HEK293T (cell line): ENCODE measurements at regions not wholly inside any gene's neighbourhood (a gene's known extent, or its start where the extent isn't known, plus 50 kb on each side); places are given as distances from the start of the nearest gene placed in this dataset.
A peak's percentile ranks its signal among the peaks of the same experiment; 100 is the strongest.

Experiments
- CTCF ChIA-PET: fragments of 350-600 bp; formaldehyde crosslinking; extraction: SDS; loops from one replicate; lab custom pipeline; 2021; ENCODE audit warnings: antibody characterized with exemption, inconsistent platforms; lab: Yijun Ruan, JAX
- POLR2A ChIA-PET: fragments of 350-600 bp; formaldehyde crosslinking; extraction: SDS; loops from one replicate; lab custom pipeline; 2020; ENCODE audit warnings: antibody characterized with exemption, inconsistent platforms; lab: Yijun Ruan, JAX
- DNase-seq: peaks from one replicate; pipeline ENCODE4 v3.0.0; 2012; ENCODE audit warnings: mixed read lengths; ENCODE audit errors: extremely low spot score
- ARNT ChIP-seq: fragments of 450-650 bp; IDR thresholded peaks from 2 replicates; pipeline ENCODE4 v1.6.1; 2017; ENCODE audit warnings: mild to moderate bottlenecking
- BHLHE40 ChIP-seq: fragments of 450-650 bp; IDR thresholded peaks from 2 replicates; pipeline ENCODE4 v1.6.1; 2016; ENCODE audit warnings: mild to moderate bottlenecking, moderate library complexity, borderline replicate concordance
- CTBP1 ChIP-seq: fragments of 450-650 bp; IDR thresholded peaks from 2 replicates; pipeline ENCODE4 v1.6.1; 2016; ENCODE audit warnings: borderline replicate concordance
- ELF4 ChIP-seq: fragments of 450-650 bp; IDR thresholded peaks from 2 replicates; pipeline ENCODE4 v1.6.1; 2017; ENCODE audit warnings: antibody characterized with exemption
- FOXA1 ChIP-seq: fragments of 450-650 bp; IDR thresholded peaks from 2 replicates; pipeline ENCODE4 v1.6.1; 2016; ENCODE audit warnings: mild to moderate bottlenecking
- FOXK2 ChIP-seq: fragments of 450-650 bp; IDR thresholded peaks from 2 replicates; pipeline ENCODE4 v1.6.1; 2016; ENCODE audit warnings: mild to moderate bottlenecking
- FOXM1 ChIP-seq: fragments of 450-650 bp; IDR thresholded peaks from 2 replicates; pipeline ENCODE4 v1.6.1; 2017; ENCODE audit warnings: mild to moderate bottlenecking, borderline replicate concordance
- HDGF ChIP-seq: fragments of 450-650 bp; IDR thresholded peaks from 2 replicates; pipeline ENCODE4 v1.6.1; 2017; ENCODE audit warnings: antibody characterized with exemption, borderline replicate concordance
- L3MBTL2 ChIP-seq: fragments of 450-650 bp; conservative IDR thresholded peaks from 2 replicates; pipeline ENCODE4 v1.6.1; 2016; ENCODE audit warnings: mild to moderate bottlenecking
- LEF1 ChIP-seq: fragments of 450-650 bp; IDR thresholded peaks from 2 replicates; pipeline ENCODE4 v1.6.1; 2017; ENCODE audit warnings: mild to moderate bottlenecking, borderline replicate concordance
- NFRKB ChIP-seq: fragments of 450-650 bp; IDR thresholded peaks from 2 replicates; pipeline ENCODE4 v1.6.1; 2016; ENCODE audit warnings: mild to moderate bottlenecking, moderate library complexity
- PKNOX1 ChIP-seq: fragments of 450-650 bp; IDR thresholded peaks from 2 replicates; pipeline ENCODE4 v1.6.1; 2016
- SP1 ChIP-seq: fragments of 450-650 bp; IDR thresholded peaks from 2 replicates; pipeline ENCODE4 v1.6.1; 2017
- SUZ12 ChIP-seq: fragments of 450-650 bp; IDR thresholded peaks from 2 replicates; pipeline ENCODE4 v1.6.1; 2016; ENCODE audit warnings: mild to moderate bottlenecking
- TARDBP ChIP-seq: fragments of 450-650 bp; IDR thresholded peaks from 2 replicates; pipeline ENCODE4 v1.6.1; 2016
- ZNF384 ChIP-seq: fragments of 450-650 bp; IDR thresholded peaks from 2 replicates; pipeline ENCODE4 v1.6.1; 2016

GRCh38 chr7:115707258-115708012 lies 323.1 kb downstream of the TFEC start:
- TF ChIP-seq SP1 (no peak), NFRKB (no peak), ELF4 (no peak), ARNT (no peak), FOXM1 (no peak), FOXA1 (no peak), HDGF (no peak)
- ChIA-PET POLR2A (interaction anchor here (0.5 kb wide), 1 partner anchor 147 kb away, joined by 3 read pairs; no protein-coding TSS in a partner anchor), CTCF (interaction anchor here (0.5 to 1.1 kb wide), 5 partner anchors 27 to 416 kb away, joined by 3 to 5 read pairs (median 4); no protein-coding TSS in a partner anchor)
- peak; percentile 25 for DNase-seq

- CTCF ChIA-PET = no interaction called here
- TF ChIP-seq FOXM1 = no peak
- no peak for TF ChIP-seq ZNF384
- no peak for TF ChIP-seq BHLHE40
- TF ChIP-seq CTBP1 = no peak
- TF ChIP-seq FOXA1 = no peak
- no peak for TF ChIP-seq ARNT
- TF ChIP-seq ELF4 = no peak
- TF ChIP-seq NFRKB = no peak
- no peak for TF ChIP-seq LEF1
- TF ChIP-seq PKNOX1 = no peak
- no peak for TF ChIP-seq L3MBTL2
- TF ChIP-seq FOXK2 = no peak
- no peak for TF ChIP-seq HDGF
- TF ChIP-seq SUZ12 = no peak
- no peak for TF ChIP-seq SP1
- TF ChIP-seq TARDBP = no peak
- POLR2A ChIA-PET = no interaction called here
- no peak for DNase-seq
Observed at GRCh38 chr7:115704884-115705283, 325.7 kb downstream of the TFEC start.

- DNase-seq = no peak
- TF ChIP-seq HDGF (no peak), L3MBTL2 (no peak), FOXA1 (no peak), FOXK2 (no peak), SUZ12 (no peak), LEF1 (no peak), PKNOX1 (no peak), FOXM1 (no peak), TARDBP (no peak), NFRKB (no peak)
- ChIA-PET POLR2A (no interaction called here), CTCF (no interaction called here)
Observed at GRCh38 chr7:115701141-115701540, 329.4 kb downstream of the TFEC start.

- CTCF ChIA-PET = no interaction called here
- POLR2A ChIA-PET = no interaction called here
Observed at GRCh38 chr7:115694424-115694823, 336.1 kb downstream of the TFEC start.

GRCh38 chr7:115693779-115694178 lies 336.8 kb downstream of the TFEC start:
- POLR2A ChIA-PET = no interaction called here
- CTCF ChIA-PET = no interaction called here
- no peak for TF ChIP-seq FOXK2
- no peak for TF ChIP-seq LEF1
- no peak for TF ChIP-seq FOXA1
- no peak for TF ChIP-seq HDGF
- no peak for TF ChIP-seq L3MBTL2
- no peak for TF ChIP-seq NFRKB
- TF ChIP-seq ARNT = no peak
- TF ChIP-seq PKNOX1 = no peak
- no peak for TF ChIP-seq FOXM1
- no peak for TF ChIP-seq TARDBP
- no peak for TF ChIP-seq BHLHE40
- TF ChIP-seq SUZ12 = no peak
- TF ChIP-seq ZNF384 = no peak
- no peak for TF ChIP-seq SP1
- TF ChIP-seq ELF4 = no peak
- no peak for DNase-seq

More at GRCh38 chr7:115694424-115694823, 336.1 kb downstream of the TFEC start:
- no peak for DNase-seq
- TF ChIP-seq HDGF = no peak
- no peak for TF ChIP-seq FOXK2
- no peak for TF ChIP-seq SUZ12
- TF ChIP-seq SP1 = no peak
- TF ChIP-seq FOXA1 = no peak
- TF ChIP-seq CTBP1 = no peak
- no peak for TF ChIP-seq BHLHE40
- no peak for TF ChIP-seq ZNF384

GRCh38 chr7:115689941-115690340 lies 340.6 kb downstream of the TFEC start:
- CTCF ChIA-PET = interaction anchor here (0.9 kb wide), 1 partner anchor 10 kb away, joined by 4 read pairs; no protein-coding TSS in a partner anchor
- TF ChIP-seq NFRKB = no peak
- no peak for TF ChIP-seq LEF1
- no peak for TF ChIP-seq ARNT
- TF ChIP-seq SUZ12 = no peak
- no peak for TF ChIP-seq ELF4
- no peak for TF ChIP-seq TARDBP
- TF ChIP-seq HDGF = no peak
- no peak for TF ChIP-seq FOXM1
- TF ChIP-seq L3MBTL2 = no peak
- TF ChIP-seq BHLHE40 = no peak
- no peak for TF ChIP-seq CTBP1
- TF ChIP-seq SP1 = no peak
- no peak for TF ChIP-seq PKNOX1
- no peak for TF ChIP-seq ZNF384
- TF ChIP-seq FOXK2 = no peak
- no peak for TF ChIP-seq FOXA1
- no peak for DNase-seq
- POLR2A ChIA-PET = no interaction called here
